Testis (tissue), 2 donors: ENCODE measurements at regions not wholly inside any gene's neighbourhood (a gene's known extent, or its start where the extent isn't known, plus 50 kb on each side); places are given as distances from the start of the nearest gene placed in this dataset.

Experiments used
- DNase-seq: peaks from one replicate; pipeline ENCODE4 v3.0.0-alpha.2; 2019
- H3K27ac ChIP-seq, 2 donors: fragments of 200-600 bp; sonication (generic); one replicate each; pipeline ENCODE4 v1.5.1; 2019
- H3K27me3 ChIP-seq: fragments of 200-600 bp; sonication (generic); one replicate; pipeline ENCODE4 v1.5.1; 2019
- H3K36me3 ChIP-seq: fragments of 200-600 bp; sonication (generic); one replicate; pipeline ENCODE4 v1.5.1; 2017; ENCODE audit warnings: low read depth; ENCODE audit errors: missing control alignments
- H3K4me1 ChIP-seq: fragments of 200-600 bp; sonication (generic); one replicate; pipeline ENCODE4 v1.5.1; 2019
- H3K4me3 ChIP-seq, 2 donors: fragments of 200-600 bp; sonication (generic); one replicate each; pipeline ENCODE4 v1.5.1; 2017 to 2019
- H3K9me3 ChIP-seq: fragments of 200-600 bp; sonication (generic); one replicate; pipeline ENCODE4 v1.5.1; 2017
- POLR2A ChIP-seq: fragments of 450-650 bp; IDR thresholded peaks from one replicate; pipeline ENCODE4 v1.6.1; 2017; ENCODE audit warnings: antibody characterized with exemption, mild to moderate bottlenecking, moderate library complexity
- WGBS, 2 donors: methylation state at CpG; one replicate each; pipeline ENCODE4 v1.1.5; 2018; 5-methylcytosine and 5-hydroxymethylcytosine counted together
- intact Hi-C: fragments of 100-400 bp; cut with DNase I; formaldehyde crosslinking; loops from one replicate; pipeline ENCODE4 v1.15.1; 2023; ENCODE audit warnings: low total_unique reads
- TF ChIP-seq, protein P1 (sequence below), 3 experiments: fragments of 450-650 bp in 2 of 3; fragments of 200-600 bp in 1 of 3; sonication (generic) in 1 of 3; IDR thresholded peaks; one replicate each; pipeline ENCODE4 v1.5.1; 2016 to 2019; ENCODE audit warnings: antibody characterized with exemption in 3 of 3, mild to moderate bottlenecking in 2 of 3, moderate library complexity in 1 of 3

- Histone ChIP-seq H3K4me1 (no peaks in the 10 kb centered on the region), H3K27ac (no peak overlapping the region), H3K9me3 (no peaks in the 10 kb centered on the region), H3K36me3 (no peaks in the 10 kb centered on the region), H3K4me3 (no peak overlapping the region), H3K27me3 (no peaks in the 10 kb centered on the region)
- DNase-seq = peak; percentile 18
- TF ChIP-seq, protein P1, sequence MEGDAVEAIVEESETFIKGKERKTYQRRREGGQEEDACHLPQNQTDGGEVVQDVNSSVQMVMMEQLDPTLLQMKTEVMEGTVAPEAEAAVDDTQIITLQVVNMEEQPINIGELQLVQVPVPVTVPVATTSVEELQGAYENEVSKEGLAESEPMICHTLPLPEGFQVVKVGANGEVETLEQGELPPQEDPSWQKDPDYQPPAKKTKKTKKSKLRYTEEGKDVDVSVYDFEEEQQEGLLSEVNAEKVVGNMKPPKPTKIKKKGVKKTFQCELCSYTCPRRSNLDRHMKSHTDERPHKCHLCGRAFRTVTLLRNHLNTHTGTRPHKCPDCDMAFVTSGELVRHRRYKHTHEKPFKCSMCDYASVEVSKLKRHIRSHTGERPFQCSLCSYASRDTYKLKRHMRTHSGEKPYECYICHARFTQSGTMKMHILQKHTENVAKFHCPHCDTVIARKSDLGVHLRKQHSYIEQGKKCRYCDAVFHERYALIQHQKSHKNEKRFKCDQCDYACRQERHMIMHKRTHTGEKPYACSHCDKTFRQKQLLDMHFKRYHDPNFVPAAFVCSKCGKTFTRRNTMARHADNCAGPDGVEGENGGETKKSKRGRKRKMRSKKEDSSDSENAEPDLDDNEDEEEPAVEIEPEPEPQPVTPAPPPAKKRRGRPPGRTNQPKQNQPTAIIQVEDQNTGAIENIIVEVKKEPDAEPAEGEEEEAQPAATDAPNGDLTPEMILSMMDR (IDR thresholded peaks at IDR 0.05) = no peak
- no peak for TF ChIP-seq POLR2A
- intact Hi-C loops = no loop called here
- 61 to 100% methylated on average over 2 to 5 of the region's 5 CpGs for WGBS, 2 donors
These were observed 222.4 kb downstream of the UQCRFS1 start for GRCh38 chr19:28990522-28990921.

DNA sequence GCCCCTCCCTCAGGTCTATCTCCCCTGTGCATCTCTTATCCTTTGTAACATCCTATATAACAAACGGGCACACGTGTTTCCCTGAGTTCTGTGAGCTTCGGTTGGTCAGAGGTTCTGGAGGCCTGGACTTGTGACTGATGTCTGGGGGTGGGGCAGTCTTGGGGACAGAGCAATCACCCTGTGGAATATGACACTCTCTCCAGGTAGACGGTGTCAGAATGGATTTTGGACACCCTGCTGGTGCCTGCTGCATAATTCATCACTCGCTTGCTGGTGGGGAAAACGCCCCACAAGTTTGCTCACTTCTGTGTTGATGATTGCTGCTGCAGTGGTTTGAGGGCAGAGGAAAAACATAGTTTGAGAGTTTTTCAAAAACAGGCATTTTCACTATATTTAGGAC lies 223.2 kb downstream of the UQCRFS1 start:
- no peak overlapping the region for H3K4me3 ChIP-seq
- H3K27ac ChIP-seq = no peak overlapping the region
- no peaks in the 10 kb centered on the region for H3K27me3 ChIP-seq
- intact Hi-C loops = no loop called here
- TF ChIP-seq, protein P1 (IDR thresholded peaks at IDR 0.05) = no peak
- no peak for TF ChIP-seq POLR2A
- H3K9me3 ChIP-seq = no peaks in the 10 kb centered on the region
- no peaks in the 10 kb centered on the region for H3K36me3 ChIP-seq
- H3K4me1 ChIP-seq = no peaks in the 10 kb centered on the region
- no peak for DNase-seq
- 71 to 86% methylated on average over 6 of the region's 6 CpGs for WGBS, 2 donors

DNA sequence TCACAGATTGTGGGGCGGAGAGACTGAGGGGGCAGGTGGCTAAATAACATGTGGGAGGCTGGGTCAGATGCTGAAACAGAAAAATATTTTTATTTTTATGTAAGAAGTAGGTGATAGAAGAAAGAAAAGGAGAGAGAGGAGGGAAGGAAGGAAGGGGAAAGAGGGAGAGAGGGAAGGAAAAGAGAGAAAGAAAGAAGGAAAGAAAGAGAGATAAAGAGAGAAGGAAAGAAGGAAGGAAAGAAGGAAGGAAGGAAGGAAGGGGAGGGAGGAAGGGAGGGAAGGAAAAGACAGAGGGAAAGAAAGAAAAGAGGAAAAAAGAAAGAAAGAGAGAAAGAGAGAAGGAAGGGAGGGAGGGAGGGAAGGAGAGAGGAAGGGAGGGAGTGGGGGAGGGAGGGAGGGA lies 224.9 kb downstream of the UQCRFS1 start:
- TF ChIP-seq POLR2A = no peak
- TF ChIP-seq, protein P1 (IDR thresholded peaks at IDR 0.05) = no peak

GRCh38 chr19:28987177-28987576 lies 225.8 kb downstream of the UQCRFS1 start:
- no peaks in the 10 kb centered on the region for H3K9me3 ChIP-seq
- no peaks in the 10 kb centered on the region for H3K4me1 ChIP-seq
- 87 to 88% methylated on average over 6 of the region's 6 CpGs for WGBS, 2 donors
- no peaks in the 10 kb centered on the region for H3K27me3 ChIP-seq
- no peak for DNase-seq
- H3K4me3 ChIP-seq = no peak overlapping the region
- H3K36me3 ChIP-seq = no peaks in the 10 kb centered on the region
- no peak for TF ChIP-seq POLR2A
- TF ChIP-seq, protein P1 (IDR thresholded peaks at IDR 0.05) = no peak
- intact Hi-C loops = no loop called here
- no peak overlapping the region for H3K27ac ChIP-seq

More for the DNA sequence above, 224.9 kb downstream of the UQCRFS1 start:
- 95 to 100% methylated on average over 1 of the region's 1 CpG for WGBS, 2 donors
- no peaks in the 10 kb centered on the region for H3K4me1 ChIP-seq
- no peaks in the 10 kb centered on the region for H3K27me3 ChIP-seq
- no peaks in the 10 kb centered on the region for H3K9me3 ChIP-seq
- intact Hi-C loops = no loop called here
- no peak overlapping the region for H3K27ac ChIP-seq
- H3K36me3 ChIP-seq = no peaks in the 10 kb centered on the region
- DNase-seq = no peak
- no peak overlapping the region for H3K4me3 ChIP-seq

- no peaks in the 10 kb centered on the region for H3K36me3 ChIP-seq
- no peaks in the 10 kb centered on the region for H3K9me3 ChIP-seq
- no peaks in the 10 kb centered on the region for H3K4me1 ChIP-seq
- no peak for DNase-seq
- WGBS, 2 donors = 71 to 91% methylated on average over 2 to 8 of the region's 8 CpGs
- TF ChIP-seq POLR2A = no peak
- TF ChIP-seq, protein P1 (IDR thresholded peaks at IDR 0.05) = no peak
- H3K27me3 ChIP-seq = no peaks in the 10 kb centered on the region
- intact Hi-C loops = no loop called here
- H3K27ac ChIP-seq = no peak overlapping the region
- no peak overlapping the region for H3K4me3 ChIP-seq
These were observed 227.8 kb downstream of the UQCRFS1 start for GRCh38 chr19:28985201-28985600.
